ENCODE measurements at regions not wholly inside any gene's neighbourhood (a gene's known extent, or its start where the extent isn't known, plus 50 kb on each side); places are given as distances from the start of the nearest gene placed in this dataset.

DNA sequence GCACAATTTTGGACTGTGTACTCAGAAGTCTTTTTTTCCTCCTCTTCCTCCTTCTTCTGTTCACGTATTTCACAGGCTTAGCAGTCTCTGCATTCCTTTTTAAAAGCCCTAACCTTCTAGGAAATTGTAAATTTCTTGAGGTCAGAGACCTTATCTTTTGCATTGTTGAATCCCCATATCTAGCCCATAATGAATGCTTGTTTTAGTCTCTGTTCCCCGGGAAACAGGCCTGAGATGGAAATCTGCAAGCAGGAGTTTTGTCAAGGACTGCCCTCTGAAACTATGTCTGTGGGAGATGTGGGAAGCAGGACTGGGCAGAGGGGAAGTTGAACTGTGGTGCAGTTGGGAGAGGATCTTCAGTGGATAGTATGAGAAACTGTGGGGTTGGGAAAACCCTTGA, 272.2 kb upstream of the DAB1 start:
- Histone ChIP-seq H3K4me3 (no peak overlapping the region), H3K36me3 (no peaks in the 10 kb centered on the region), H3K27me3 (no peaks in the 10 kb centered on the region), H3K4me1 (no peaks in the 10 kb centered on the region), H3K27ac (no peak overlapping the region), H3K9me3 (replicated peaks) (no peaks in the 10 kb centered on the region)
- DNase-seq: no peak

GRCh38 chr1:57686306-57686705, 262.4 kb upstream of the DAB1 start:
- Histone ChIP-seq H3K4me1 (no peaks in the 10 kb centered on the region), H3K27me3 (no peaks in the 10 kb centered on the region), H3K9me3 (replicated peaks) (no peaks in the 10 kb centered on the region), H3K27ac (no peak overlapping the region), H3K4me3 (no peak overlapping the region), H3K36me3 (no peaks in the 10 kb centered on the region)
- DNase-seq: no peak

GRCh38 chr1:57683037-57683942, 259.4 kb upstream of the DAB1 start:
- DNase-seq: no peak
- Histone ChIP-seq H3K9me3 (replicated peaks) (no peaks in the 10 kb centered on the region), H3K4me3 (no peak overlapping the region), H3K27me3 (0 out of 2 replicates have a peak, but pooled peaks cover 3% of the 10 kb centered on the region), H3K4me1 (no peaks in the 10 kb centered on the region), H3K27ac (no peak overlapping the region), H3K36me3 (no peaks in the 10 kb centered on the region)

DNA sequence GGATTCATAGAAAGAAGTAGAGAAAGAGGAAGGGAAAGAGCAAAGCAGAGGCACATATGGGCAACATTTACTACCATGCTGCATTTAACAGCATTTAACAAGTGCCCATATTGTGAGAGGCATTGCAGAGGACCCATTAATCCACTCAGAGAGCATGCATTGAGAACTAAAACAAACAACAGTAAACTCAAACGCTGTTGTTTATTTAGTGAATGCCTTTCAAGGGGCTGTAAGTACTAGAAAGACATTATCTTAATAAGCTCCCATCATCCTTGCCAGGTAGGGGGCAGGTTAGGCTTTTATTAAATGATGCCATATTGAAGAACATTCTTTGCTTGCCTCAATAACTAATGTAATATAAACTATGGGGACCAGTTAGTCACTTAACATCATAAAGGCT, 254.3 kb upstream of the DAB1 start:
- Histone ChIP-seq H3K27me3 (0 out of 2 replicates have a peak, but pooled peaks cover 3% of the 10 kb centered on the region), H3K4me3 (no peak overlapping the region), H3K36me3 (no peaks in the 10 kb centered on the region), H3K9me3 (replicated peaks) (no peaks in the 10 kb centered on the region), H3K27ac (no peak overlapping the region), H3K4me1 (no peaks in the 10 kb centered on the region)
- no peak for DNase-seq

- Histone ChIP-seq H3K4me3 (no peak overlapping the region), H3K4me1 (no peaks in the 10 kb centered on the region), H3K36me3 (no peaks in the 10 kb centered on the region), H3K27me3 (0 out of 2 replicates have a peak, but pooled peaks cover 3% of the 10 kb centered on the region), H3K27ac (no peak overlapping the region), H3K9me3 (replicated peaks) (no peaks in the 10 kb centered on the region)
- no peak for DNase-seq
Observed at GRCh38 chr1:57675776-57676175, 251.9 kb upstream of the DAB1 start.

DNA sequence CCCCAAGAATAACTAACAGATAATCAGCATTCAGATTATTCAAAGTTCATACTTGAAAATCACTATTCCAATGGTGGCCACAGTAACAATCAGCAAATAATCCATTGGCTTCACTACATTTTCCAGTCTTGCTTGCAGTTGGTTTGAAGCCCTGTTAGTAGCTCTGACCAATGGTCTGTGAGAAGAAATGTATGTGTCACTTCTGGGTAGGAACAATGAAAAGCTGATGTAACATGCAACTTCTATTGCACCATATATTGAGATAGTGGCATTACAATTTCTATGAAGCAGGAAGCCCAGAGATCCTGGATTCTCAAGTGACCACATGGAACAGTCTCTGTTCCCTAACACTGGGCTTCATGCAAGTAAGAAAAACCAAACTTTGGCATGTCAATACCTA, 250.9 kb upstream of the DAB1 start:
- Histone ChIP-seq H3K4me3 (no peak overlapping the region), H3K4me1 (no peaks in the 10 kb centered on the region), H3K27ac (no peak overlapping the region), H3K36me3 (no peaks in the 10 kb centered on the region), H3K9me3 (replicated peaks) (no peaks in the 10 kb centered on the region), H3K27me3 (no peaks in the 10 kb centered on the region)
- no peak for DNase-seq

- Histone ChIP-seq H3K4me3 (no peak overlapping the region), H3K4me1 (no peaks in the 10 kb centered on the region), H3K9me3 (replicated peaks) (no peaks in the 10 kb centered on the region), H3K27ac (no peak overlapping the region), H3K36me3 (no peaks in the 10 kb centered on the region), H3K27me3 (no peaks in the 10 kb centered on the region)
- DNase-seq: no peak
Observed at GRCh38 chr1:57672346-57673140, 248.7 kb upstream of the DAB1 start.

DNA sequence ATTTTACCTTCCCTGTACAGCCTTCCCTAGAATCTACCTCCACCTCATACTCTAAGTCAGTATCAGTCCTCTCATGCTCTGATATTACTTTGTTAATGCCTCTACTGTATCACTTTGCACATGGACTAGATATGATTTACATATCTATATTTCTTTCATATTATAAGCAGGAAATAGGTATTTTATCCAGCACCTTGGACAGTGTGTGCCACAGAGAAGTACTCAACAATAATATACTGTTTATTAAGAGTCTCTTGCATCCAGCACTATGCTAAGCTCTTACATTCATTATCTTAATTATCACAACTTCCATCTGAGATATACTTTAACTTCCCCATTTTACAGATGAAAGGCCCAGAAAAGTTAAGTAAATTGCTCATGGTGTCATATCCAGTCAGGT, 247.9 kb upstream of the DAB1 start:
- Histone ChIP-seq H3K9me3 (replicated peaks) (no peaks in the 10 kb centered on the region), H3K4me3 (no peak overlapping the region), H3K36me3 (no peaks in the 10 kb centered on the region), H3K27ac (no peak overlapping the region), H3K4me1 (no peaks in the 10 kb centered on the region), H3K27me3 (no peaks in the 10 kb centered on the region)
- no peak for DNase-seq

DNA sequence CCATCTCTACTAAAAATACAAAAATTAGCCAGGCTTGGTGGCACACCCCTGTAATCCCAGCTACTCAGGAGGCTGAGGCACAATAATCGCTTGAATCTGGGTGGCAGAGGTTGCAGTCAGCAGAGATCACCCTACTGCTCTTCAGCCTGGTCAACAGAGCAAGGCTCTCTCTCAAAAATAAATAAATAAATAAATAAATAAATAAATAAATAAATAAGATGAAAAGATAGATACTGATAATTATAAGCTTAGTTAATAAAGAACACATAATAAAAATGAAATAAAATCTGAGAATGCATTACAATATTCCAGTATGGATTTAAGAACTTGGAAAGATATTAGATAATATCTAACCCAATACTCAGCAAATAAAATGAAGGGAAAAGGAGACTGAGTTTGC, 235.9 kb upstream of the DAB1 start:
- no peaks in the 10 kb centered on the region for H3K27me3 ChIP-seq
- no peak overlapping the region for H3K4me3 ChIP-seq
- no peaks in the 10 kb centered on the region for H3K9me3 ChIP-seq (replicated peaks)
- DNase-seq: no peak
- no peaks in the 10 kb centered on the region for H3K36me3 ChIP-seq
- H3K27ac ChIP-seq: no peak overlapping the region
- no peaks in the 10 kb centered on the region for H3K4me1 ChIP-seq

- no peak for DNase-seq
- Histone ChIP-seq H3K27ac (no peak overlapping the region), H3K36me3 (no peaks in the 10 kb centered on the region), H3K27me3 (no peaks in the 10 kb centered on the region), H3K4me3 (no peak overlapping the region), H3K4me1 (no peaks in the 10 kb centered on the region), H3K9me3 (replicated peaks) (no peaks in the 10 kb centered on the region)
Observed at GRCh38 chr1:57655161-57655560, 231.3 kb upstream of the DAB1 start.

DNA sequence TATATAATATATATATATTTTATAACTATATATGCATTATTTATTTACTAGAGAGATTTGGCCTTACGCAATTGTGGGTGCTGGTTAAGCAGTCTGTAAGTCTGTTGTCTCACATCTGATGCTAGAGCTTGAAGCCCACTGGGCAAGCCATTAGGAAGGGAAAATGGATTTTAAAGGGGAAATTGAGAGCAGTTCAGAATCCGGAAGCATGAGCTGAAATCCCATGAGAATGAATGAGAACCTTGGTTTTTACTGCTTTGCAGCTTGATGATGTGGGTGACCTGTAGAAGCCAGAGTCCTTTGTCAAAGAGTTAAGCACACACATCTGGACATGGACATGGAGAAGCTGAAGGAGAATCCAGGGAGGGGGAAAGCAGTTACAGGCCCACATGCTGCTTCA, 220.8 kb upstream of the DAB1 start:
- Histone ChIP-seq H3K27me3 (no peaks in the 10 kb centered on the region; the same call in 1 of the 2 replicates), H3K27ac (no peak overlapping the region), H3K4me1 (no peaks in the 10 kb centered on the region), H3K36me3 (no peaks in the 10 kb centered on the region), H3K4me3 (no peak overlapping the region), H3K9me3 (replicated peaks) (no peaks in the 10 kb centered on the region)
- DNase-seq: no peak

DNA sequence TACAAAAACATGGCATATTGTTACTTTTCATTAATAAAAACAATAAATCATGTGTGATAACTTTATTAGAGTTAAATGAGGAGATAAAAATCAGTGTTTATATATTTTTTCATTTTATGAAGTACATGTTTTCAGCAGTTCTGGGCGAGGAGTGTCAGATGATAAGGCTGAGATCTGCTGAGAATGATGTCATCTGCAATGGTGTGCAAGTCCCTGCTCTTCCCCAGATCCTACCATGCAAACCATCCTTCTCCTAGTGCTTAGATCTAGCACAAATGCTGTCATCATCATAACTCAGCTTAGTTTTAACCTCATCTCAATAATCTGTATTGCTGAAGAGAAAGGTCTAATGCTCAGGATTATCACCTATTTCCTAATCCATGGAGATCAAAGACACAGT, 214.4 kb upstream of the DAB1 start:
- no peaks in the 10 kb centered on the region for H3K9me3 ChIP-seq (replicated peaks)
- no peaks in the 10 kb centered on the region for H3K36me3 ChIP-seq
- no peak overlapping the region for H3K27ac ChIP-seq
- no peak overlapping the region for H3K4me3 ChIP-seq
- no peaks in the 10 kb centered on the region for H3K27me3 ChIP-seq
- H3K4me1 ChIP-seq: no peaks in the 10 kb centered on the region
- DNase-seq: no peak

- no peak overlapping the region for H3K4me3 ChIP-seq
- no peaks in the 10 kb centered on the region for H3K36me3 ChIP-seq
- no peaks in the 10 kb centered on the region for H3K9me3 ChIP-seq (replicated peaks)
- H3K4me1 ChIP-seq: no peaks in the 10 kb centered on the region
- DNase-seq: no peak
- 0 out of 2 replicates have a peak, but pooled peaks cover 2% of the 10 kb centered on the region for H3K27me3 ChIP-seq
- H3K27ac ChIP-seq: no peak overlapping the region
Observed at GRCh38 chr1:57637155-57637554, 213.3 kb upstream of the DAB1 start.

GRCh38 chr1:57633881-57634280, 210.0 kb upstream of the DAB1 start:
- Histone ChIP-seq H3K9me3 (replicated peaks) (no peaks in the 10 kb centered on the region), H3K27ac (no peak overlapping the region), H3K4me1 (no peaks in the 10 kb centered on the region), H3K36me3 (no peaks in the 10 kb centered on the region), H3K4me3 (no peak overlapping the region), H3K27me3 (0 out of 2 replicates have a peak, but pooled peaks cover 4% of the 10 kb centered on the region)
- DNase-seq: no peak

DNA sequence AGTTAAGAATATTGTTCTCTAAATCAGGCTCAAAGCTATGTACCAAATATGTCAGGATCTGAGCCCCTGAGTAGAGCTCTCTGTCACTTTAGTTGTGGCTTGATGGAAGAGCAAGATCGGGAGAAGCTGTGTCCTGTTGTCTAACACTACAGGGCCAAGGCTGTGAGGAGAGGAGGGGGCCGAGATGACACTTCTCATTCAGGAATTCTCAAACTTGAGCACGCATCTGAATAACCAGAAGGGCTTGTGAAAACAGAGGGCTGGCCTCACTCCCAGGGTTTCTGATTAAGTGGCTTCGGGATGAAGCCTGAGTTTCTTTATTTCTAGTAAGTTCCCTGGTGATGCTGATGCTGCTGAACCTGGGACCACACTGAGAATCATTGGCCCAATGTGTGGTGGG, 209.2 kb upstream of the DAB1 start:
- DNase-seq: no peak
- Histone ChIP-seq H3K27ac (no peak overlapping the region), H3K36me3 (no peaks in the 10 kb centered on the region), H3K4me1 (no peaks in the 10 kb centered on the region), H3K27me3 (0 out of 2 replicates have a peak, but pooled peaks cover 4% of the 10 kb centered on the region), H3K4me3 (no peak overlapping the region), H3K9me3 (replicated peaks) (no peaks in the 10 kb centered on the region)

All from SJCRH30 (cell line).